AG09309 (cell line): ENCODE measurements at regions not wholly inside any gene's neighbourhood (a gene's known extent, or its start where the extent isn't known, plus 50 kb on each side); places are given as distances from the start of the nearest gene placed in this dataset.

Experiments
- DNase-seq: peaks from one replicate; pipeline ENCODE4 v3.0.0-alpha.2; 2010; ENCODE audit warnings: low read depth
- H3K4me3 ChIP-seq: 2 replicates; pipeline ENCODE4 v1.5.1; 2011; ENCODE audit warnings: mild to moderate bottlenecking, low read depth, low read length, moderate library complexity; ENCODE audit not compliant: control insufficient read depth
- TF ChIP-seq, protein P1 (sequence below): IDR thresholded peaks from 2 replicates; pipeline ENCODE4 v1.5.1; 2011; ENCODE audit warnings: mild to moderate bottlenecking, low read depth, low read length, inconsistent platforms; ENCODE audit not compliant: insufficient read depth, control insufficient read depth; ENCODE audit errors: missing control alignments

DNA sequence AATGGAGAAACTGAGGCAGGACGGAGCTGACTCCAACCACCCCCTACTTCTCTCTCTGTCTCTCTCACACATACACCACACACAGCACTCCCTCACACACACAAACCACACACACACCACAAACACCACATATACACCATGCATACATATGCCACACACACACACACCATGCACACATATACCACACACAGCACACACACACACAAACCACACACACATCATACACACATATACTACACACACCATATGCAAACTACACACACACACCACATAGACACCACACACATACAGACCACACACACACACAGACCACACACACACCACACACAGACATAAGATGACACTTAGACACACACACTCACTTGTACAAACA, 94.3 kb downstream of the RIPK4 start:
- no peak overlapping the region for H3K4me3 ChIP-seq
- TF ChIP-seq, protein P1, sequence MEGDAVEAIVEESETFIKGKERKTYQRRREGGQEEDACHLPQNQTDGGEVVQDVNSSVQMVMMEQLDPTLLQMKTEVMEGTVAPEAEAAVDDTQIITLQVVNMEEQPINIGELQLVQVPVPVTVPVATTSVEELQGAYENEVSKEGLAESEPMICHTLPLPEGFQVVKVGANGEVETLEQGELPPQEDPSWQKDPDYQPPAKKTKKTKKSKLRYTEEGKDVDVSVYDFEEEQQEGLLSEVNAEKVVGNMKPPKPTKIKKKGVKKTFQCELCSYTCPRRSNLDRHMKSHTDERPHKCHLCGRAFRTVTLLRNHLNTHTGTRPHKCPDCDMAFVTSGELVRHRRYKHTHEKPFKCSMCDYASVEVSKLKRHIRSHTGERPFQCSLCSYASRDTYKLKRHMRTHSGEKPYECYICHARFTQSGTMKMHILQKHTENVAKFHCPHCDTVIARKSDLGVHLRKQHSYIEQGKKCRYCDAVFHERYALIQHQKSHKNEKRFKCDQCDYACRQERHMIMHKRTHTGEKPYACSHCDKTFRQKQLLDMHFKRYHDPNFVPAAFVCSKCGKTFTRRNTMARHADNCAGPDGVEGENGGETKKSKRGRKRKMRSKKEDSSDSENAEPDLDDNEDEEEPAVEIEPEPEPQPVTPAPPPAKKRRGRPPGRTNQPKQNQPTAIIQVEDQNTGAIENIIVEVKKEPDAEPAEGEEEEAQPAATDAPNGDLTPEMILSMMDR, result no peak
- DNase-seq, result no peak

DNA sequence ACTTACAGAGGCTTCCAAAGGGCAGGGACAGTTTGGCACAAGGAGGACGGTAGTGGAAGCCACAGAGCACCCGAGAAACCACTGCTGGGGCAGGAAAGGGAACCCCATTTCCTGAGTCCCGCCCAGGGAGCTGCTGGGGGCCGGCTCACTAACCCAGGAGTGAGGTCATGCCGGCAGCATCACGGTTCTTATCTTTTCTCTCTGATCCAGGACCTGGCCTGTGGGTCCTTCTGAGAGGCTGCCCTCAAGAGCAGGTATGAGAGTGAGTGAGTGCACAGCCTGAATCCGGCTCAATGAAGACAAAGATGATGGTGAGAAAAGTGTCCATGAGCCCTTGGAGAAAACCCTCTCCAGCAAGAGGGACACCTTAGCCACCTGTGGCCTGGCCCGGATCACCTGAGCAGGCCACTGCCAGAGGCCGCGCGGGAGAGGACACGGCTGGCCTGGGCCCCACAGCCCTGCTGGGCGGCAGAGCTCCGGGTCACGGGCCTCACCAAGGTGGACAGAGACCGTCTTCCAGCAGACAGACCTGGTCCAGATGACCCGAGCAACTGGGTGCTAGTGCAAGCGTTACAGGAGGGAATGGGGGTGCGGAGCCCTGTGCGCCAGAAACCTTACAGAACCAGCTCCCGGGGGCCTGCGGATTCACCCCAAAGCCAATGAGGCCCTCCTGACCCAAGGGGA, 94.9 kb downstream of the RIPK4 start:
- DNase-seq, result no peak
- no peak overlapping the region for H3K4me3 ChIP-seq
- TF ChIP-seq, protein P1, result no peak

DNA sequence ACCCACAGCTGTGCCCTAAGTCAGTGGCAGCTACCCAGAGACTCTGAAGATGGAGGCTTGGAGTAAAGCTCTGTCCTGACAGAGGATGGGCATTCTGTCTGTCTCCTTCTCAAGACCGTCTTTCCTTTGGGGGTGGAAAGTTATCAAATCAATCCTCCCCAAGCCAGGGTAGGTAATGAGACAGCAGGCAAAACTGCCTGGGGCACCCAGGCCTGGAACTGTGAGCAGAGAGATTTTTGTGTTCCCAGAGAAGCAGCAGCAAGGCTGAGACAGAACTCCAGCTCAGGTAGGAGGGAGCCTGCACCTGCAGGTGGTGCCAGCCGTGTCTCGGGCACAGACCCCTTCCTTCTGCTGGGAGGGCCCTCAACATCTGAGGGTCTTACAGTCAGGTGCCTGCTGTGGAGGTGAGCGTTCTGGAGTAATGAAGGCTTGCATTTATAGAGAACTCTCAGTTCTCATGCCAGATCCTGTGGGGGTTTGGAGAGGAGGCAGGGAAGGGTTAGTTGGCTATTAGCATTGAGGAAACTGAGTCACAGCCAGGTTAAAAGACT, 95.6 kb downstream of the RIPK4 start:
- H3K4me3 ChIP-seq, result no peak overlapping the region
- TF ChIP-seq, protein P1, result no peak
- no peak for DNase-seq

DNA sequence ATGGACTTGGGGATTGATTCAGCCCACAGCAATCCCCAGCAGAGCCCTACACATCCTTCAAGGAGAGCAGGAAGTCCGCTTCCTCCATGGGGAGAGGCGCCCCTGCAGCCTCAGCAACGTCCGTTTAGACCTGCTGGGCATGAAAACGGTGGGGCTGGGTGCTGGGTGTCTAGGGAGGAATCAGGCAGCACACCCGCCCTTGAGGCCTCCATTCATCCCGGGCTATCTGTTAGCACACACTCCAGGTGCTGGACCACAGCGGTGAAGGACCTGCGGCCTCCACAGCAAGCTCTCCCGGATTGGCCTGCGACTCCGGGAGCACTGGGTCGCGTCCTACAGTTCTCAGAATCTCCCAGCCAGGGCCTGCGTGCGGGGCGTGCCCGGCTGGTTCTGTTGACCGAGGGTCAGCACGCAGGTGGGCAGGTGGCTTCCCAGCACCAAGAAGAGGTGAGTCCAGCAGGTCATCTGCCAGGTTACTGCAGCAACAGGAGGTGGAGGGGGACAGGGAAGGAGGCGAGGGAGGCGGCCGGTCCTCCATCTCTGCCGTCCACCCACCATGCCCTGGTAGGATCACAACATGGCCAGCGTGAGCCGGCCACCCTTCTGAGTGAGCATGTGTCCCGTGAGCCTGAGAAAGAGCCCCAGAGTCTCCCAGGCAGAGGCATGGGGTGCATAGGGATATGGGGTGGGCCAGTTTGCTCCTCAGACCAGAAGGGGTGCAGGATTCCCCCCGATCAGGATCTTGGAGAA, 96.6 kb downstream of the RIPK4 start:
- DNase-seq, result no peak
- TF ChIP-seq, protein P1, result no peak
- H3K4me3 ChIP-seq, result no peak overlapping the region

DNA sequence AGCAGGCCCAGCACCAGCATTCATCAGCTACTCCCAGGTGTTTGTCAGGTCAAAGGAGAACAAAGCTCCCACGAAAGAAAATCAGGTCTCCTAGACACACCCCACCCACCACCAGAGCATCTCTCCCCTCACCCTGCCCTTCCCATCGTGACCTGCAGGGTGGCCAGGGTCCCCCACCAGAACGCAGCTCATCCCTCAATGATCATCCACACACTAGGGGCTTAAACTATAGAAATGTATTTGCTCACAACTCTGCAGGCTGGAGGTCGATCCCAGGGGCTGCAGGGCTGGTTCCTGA, 97.4 kb downstream of the RIPK4 start:
- TF ChIP-seq, protein P1, result no peak
- no peak overlapping the region for H3K4me3 ChIP-seq
- no peak for DNase-seq

DNA sequence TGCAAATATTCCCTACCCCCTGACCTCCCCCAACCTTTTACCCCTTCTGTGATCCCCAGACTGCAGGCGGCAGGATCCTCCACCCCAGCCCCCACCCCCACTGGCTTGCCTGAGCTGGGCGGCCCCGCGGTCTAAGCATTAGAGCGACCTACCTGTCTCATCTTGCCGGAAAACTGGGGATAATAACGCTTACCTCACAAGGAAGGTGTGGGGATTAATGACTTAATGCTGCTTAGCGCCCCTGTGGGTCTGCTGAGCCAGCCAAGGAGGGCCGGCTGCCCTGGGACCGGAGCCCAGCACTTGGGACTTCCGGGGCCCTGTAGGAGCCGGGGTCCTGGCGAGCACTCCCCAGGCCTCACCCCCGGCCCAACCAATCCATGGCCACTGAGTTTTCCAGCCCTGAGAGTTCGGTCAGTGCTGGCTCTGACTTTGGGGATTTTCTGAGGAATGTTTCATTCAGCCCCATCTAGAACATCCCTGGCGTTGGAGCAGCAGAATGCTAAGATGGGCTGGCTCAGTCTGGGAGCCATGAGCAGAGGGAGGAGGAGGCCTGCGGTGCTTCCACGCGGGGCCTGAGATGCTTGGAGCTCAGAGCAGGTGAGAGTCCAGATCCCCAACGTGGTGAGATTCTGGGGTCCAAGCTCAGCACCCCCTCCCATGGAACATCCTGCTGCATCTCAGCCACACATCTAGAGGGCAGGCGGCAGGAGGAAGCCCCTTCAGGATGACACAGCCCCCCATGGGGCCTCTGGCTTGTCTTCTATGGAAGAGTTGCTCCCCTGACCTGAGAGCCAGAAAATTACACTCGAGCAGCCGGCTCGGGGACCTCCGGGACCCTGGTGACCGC, 97.9 kb downstream of the RIPK4 start:
- TF ChIP-seq, protein P1, result no peak
- no peak overlapping the region for H3K4me3 ChIP-seq
- DNase-seq, result no peak
